ENCODE measurements at regions not wholly inside any gene's neighbourhood (a gene's known extent, or its start where the extent isn't known, plus 50 kb on each side); places are given as distances from the start of the nearest gene placed in this dataset.

DNA sequence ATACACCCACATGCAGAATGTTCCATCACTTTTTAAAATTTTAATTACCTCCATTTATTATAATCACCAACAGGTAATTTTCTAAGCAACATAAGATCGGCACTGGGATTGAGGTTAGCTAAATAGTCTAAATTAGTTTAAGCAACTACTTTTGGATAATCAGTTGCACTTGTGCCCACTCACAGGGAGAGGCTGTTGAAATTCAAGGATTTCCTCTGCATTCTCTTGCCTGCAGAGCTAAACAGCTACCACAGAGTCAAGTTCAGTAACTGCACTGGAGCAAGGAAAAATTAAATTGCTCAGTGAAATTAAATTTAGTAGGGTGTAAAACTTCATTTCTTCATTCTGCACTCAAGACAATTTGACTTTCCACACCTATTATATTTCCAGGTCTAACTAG is 120.7 kb upstream of the CCDC28A start:
- Histone ChIP-seq H3K9me3 (no peaks in the 10 kb centered on the region), H3K27me3 (no peaks in the 10 kb centered on the region), H3K4me3 (no peak overlapping the region), H3K4me1 (no peaks in the 10 kb centered on the region), H3K36me3 (no peaks in the 10 kb centered on the region), H3K27ac (no peak overlapping the region)
- DNase-seq, result no peak
- TF ChIP-seq CTCF (IDR thresholded peaks at IDR 0.05) (no peak), POLR2A (IDR thresholded peaks at IDR 0.05) (no peak)

GRCh38 chr6:138653435-138653834 is 120.1 kb upstream of the CCDC28A start:
- DNase-seq, result no peak
- Histone ChIP-seq H3K9me3 (no peaks in the 10 kb centered on the region), H3K36me3 (no peaks in the 10 kb centered on the region), H3K27me3 (no peaks in the 10 kb centered on the region), H3K4me1 (no peaks in the 10 kb centered on the region), H3K27ac (no peak overlapping the region), H3K4me3 (no peak overlapping the region)
- TF ChIP-seq POLR2A (IDR thresholded peaks at IDR 0.05), result no peak
- TF ChIP-seq CTCF (IDR thresholded peaks at IDR 0.05), result no peak

GRCh38 chr6:138654715-138655634 is 118.6 kb upstream of the CCDC28A start:
- TF ChIP-seq POLR2A (IDR thresholded peaks at IDR 0.05) (no peak), CTCF (IDR thresholded peaks at IDR 0.05) (no peak)
- no peak overlapping the region for H3K27ac ChIP-seq

GRCh38 chr6:138655828-138656227 is 117.7 kb upstream of the CCDC28A start:
- no peaks in the 10 kb centered on the region for H3K9me3 ChIP-seq
- no peak for DNase-seq
- no peak overlapping the region for H3K27ac ChIP-seq
- no peaks in the 10 kb centered on the region for H3K27me3 ChIP-seq
- no peak overlapping the region for H3K4me3 ChIP-seq
- no peaks in the 10 kb centered on the region for H3K4me1 ChIP-seq
- TF ChIP-seq POLR2A (IDR thresholded peaks at IDR 0.05) (no peak), CTCF (IDR thresholded peaks at IDR 0.05) (no peak)
- no peaks in the 10 kb centered on the region for H3K36me3 ChIP-seq

More at GRCh38 chr6:138654715-138655634, 118.6 kb upstream of the CCDC28A start:
- no peaks in the 10 kb centered on the region for H3K27me3 ChIP-seq
- no peak for DNase-seq
- H3K4me3 ChIP-seq, result no peak overlapping the region
- no peaks in the 10 kb centered on the region for H3K9me3 ChIP-seq
- no peaks in the 10 kb centered on the region for H3K36me3 ChIP-seq
- H3K4me1 ChIP-seq, result no peaks in the 10 kb centered on the region

GRCh38 chr6:138656364-138657064 is 117.1 kb upstream of the CCDC28A start:
- H3K4me1 ChIP-seq, result no peaks in the 10 kb centered on the region
- H3K27ac ChIP-seq, result no peak overlapping the region
- H3K9me3 ChIP-seq, result no peaks in the 10 kb centered on the region
- H3K36me3 ChIP-seq, result no peaks in the 10 kb centered on the region
- no peak for TF ChIP-seq POLR2A (IDR thresholded peaks at IDR 0.05)
- no peak for TF ChIP-seq CTCF (IDR thresholded peaks at IDR 0.05)
- DNase-seq, result no peak
- H3K4me3 ChIP-seq, result no peak overlapping the region
- H3K27me3 ChIP-seq, result no peaks in the 10 kb centered on the region
